GM21737 (cell line): ENCODE measurements at regions not wholly inside any gene's neighbourhood (a gene's known extent, or its start where the extent isn't known, plus 50 kb on each side); places are given as distances from the start of the nearest gene placed in this dataset.
"Not testable (repeated sequence)": the region's sequence is repeated elsewhere in the genome, so short reads cannot be mapped to it uniquely, and the experiment has no call there.

Experiments used
- ATAC-seq: cut with Tn5 transposase; IDR thresholded peaks from one replicate; pipeline ENCODE4 v1.9.1; 2021; ENCODE audit warnings: mild to moderate bottlenecking, moderate library complexity; ENCODE audit not compliant: unreplicated experiment

DNA sequence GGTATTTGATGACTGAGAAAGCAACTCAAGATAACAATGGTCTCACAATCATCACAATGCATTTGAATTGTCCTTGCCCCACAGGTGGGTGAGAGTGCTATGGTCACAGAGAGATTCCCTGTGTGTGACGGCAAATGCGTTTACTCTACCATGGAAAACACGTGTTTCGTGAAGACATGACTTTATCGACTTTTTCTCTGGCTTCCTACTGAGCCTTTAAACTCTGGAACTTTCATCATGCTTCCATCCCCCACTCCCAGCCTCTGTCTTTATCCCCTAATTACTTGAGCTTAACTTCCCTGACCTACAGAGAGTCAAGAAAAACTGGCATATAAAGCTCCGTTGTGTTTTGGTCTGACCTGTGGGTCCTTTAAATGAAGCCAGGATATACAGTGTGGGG, 414.1 kb upstream of the CLINT1 start:
- ATAC-seq = no peak

- ATAC-seq = no peak
Observed at GRCh38 chr5:158272409-158272808, 413.5 kb upstream of the CLINT1 start.

- no peak for ATAC-seq
Observed at GRCh38 chr5:158270996-158271554, 412.1 kb upstream of the CLINT1 start.

DNA sequence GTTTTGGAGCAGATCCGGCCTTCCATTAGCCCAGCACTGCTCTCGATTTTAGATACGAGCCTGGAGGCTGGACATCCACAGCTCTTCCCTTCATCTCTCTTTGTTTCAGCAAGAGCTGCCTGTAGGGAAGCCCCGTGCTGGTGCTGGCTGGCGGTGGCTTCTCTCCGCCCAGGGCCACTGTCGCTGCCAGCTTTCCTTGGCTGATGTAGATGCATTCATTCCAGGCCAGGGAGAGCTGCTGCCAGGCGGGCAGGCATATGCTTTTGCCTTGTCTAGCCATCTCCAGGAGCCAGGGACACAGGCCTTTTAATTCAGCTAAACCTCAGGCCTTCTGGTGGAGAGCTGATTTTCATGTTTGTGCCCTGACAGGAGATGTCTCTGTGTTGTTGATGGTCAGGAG, 409.3 kb upstream of the CLINT1 start:
- no peak for ATAC-seq

GRCh38 chr5:158267228-158267627, 408.3 kb upstream of the CLINT1 start:
- ATAC-seq = no peak

- no peak for ATAC-seq
Observed at GRCh38 chr5:158265931-158266700, 407.2 kb upstream of the CLINT1 start.

- ATAC-seq = no peak
Observed at GRCh38 chr5:158265346-158265745, 406.4 kb upstream of the CLINT1 start.

- ATAC-seq = no peak
Observed at GRCh38 chr5:158264264-158264663, 405.3 kb upstream of the CLINT1 start.

DNA sequence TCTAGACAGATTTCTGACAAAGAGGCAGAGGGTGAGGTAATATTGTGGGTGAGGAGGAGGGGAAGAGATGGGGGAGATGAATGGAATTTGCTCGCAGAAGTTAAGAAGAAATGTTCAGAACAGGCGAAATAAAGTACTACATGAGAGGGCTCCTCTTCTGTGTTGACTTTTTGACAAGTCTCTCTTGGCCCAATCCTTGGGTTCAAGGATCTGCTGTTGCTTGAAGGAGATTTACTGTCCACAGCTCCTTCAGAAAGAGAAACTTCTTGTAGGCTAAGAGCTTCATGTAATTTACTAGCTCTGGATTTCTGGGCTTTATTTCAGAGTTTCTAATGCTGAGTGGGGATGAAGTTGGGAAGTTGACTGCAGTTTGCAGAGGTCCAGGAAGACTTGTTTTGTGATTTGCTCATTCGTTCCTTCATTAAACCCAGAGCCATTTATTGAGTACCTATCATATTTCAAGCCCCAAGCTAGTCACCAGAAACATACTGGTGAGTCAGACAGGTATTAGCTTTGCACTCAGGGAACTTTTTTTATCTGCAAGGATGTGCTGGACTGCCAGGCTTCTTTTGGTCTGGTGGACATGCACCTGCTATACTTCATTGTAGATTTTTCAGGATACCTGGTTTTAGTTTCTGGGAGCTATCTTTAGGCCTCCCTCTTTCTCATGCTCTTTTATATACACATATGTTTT, 402.9 kb upstream of the CLINT1 start:
- no peak for ATAC-seq

DNA sequence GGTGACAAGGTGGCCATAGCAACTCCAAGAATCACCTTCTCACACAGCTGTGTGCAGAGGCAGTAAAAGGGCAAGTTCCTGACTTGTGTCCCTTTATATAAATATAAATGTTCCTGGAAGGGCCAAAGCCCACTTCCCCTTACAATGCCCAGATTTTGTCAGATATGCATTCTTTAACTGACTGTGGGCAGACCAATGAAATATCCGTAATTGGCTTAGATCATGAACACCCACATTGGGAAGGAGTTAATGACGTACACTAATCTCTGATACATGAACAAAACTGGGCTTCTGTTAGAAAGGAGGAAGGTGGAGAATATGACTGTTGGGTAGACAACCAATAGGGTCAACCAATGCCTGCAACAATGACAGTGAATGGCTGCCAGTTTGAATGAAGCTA, 397.2 kb upstream of the CLINT1 start:
- ATAC-seq = no peak

DNA sequence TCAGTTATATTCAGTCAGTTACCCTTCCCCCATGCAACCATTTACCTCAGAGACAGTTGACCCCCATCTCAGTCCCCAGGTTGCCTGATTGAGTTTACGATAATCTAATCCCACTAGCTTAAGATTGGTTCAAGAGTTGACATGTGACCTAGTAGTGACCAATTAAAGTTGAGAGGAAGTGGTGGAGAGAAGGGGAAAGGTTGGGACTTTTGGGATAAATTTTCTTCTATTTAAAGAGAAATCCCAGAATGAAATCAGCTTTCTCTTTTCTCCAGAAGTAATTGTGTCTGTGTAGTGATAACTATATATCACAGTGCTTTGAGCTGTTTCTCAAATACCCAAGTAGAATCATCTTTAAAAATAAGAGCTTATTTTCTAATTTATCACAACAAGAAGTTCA, 396.7 kb upstream of the CLINT1 start:
- no peak for ATAC-seq

- no peak for ATAC-seq
Observed at GRCh38 chr5:158246661-158247060, 387.7 kb upstream of the CLINT1 start.

DNA sequence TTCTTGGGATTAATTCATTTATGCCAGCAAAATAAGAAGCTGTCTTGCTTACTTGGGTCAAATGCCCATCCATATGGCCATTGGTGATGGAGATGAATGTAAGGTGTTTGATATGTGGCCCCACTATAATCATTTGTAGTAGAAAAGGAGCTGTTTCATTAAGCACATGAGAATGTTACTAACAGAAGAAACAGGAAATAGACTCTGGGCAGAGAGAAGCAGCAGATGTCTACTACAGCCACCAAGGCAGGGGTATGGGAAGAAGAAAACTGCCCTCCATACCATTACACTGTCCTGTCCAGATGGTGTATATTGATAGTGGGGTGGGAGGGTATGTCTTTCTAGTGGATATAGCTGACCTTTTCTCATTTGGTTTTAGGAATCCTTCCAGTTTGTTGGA, 386.6 kb upstream of the CLINT1 start:
- no peak for ATAC-seq

GRCh38 chr5:158244882-158245281, 385.9 kb upstream of the CLINT1 start:
- no peak for ATAC-seq

DNA sequence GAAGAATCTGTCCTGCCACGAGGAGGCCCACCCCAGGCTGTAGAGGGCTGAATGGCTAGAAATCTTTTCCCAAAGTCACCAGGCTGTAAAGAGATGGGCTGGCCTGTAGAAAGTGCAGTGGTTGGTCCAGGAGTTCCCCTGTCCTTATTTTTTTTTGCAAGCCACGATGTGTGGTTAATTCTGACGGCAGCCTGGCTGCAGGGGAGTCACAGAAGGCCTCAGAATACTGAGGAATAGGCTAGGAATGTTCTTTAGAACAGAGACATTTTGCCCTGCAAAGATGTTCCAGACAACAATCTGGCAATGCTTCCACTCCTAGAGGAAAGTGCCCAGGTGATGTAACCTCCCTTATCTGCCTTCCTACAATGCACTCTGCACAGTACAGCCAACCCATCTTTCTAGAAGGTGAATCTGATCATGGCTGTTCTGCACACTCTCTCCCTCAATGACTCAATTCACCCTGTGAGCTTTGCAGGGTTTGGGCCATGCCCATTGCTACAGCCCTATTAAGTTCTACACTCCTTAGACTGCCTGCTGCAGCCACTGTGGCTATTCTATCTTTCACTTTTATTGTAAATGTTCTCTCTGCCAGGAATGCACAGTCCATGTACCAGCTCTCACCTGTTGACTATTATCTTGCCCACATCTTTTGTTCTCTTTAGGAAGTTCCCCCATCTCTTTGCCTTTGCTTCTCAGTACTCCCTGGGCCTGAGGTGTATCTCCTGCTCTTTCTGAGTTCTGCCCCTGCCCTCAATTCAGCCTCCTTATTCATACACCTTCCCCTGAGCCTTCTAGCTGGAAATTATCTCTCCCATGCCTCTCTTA, 377.8 kb upstream of the CLINT1 start:
- no peak for ATAC-seq

- ATAC-seq = no peak
Observed at GRCh38 chr5:158235159-158235547, 376.2 kb upstream of the CLINT1 start.

DNA sequence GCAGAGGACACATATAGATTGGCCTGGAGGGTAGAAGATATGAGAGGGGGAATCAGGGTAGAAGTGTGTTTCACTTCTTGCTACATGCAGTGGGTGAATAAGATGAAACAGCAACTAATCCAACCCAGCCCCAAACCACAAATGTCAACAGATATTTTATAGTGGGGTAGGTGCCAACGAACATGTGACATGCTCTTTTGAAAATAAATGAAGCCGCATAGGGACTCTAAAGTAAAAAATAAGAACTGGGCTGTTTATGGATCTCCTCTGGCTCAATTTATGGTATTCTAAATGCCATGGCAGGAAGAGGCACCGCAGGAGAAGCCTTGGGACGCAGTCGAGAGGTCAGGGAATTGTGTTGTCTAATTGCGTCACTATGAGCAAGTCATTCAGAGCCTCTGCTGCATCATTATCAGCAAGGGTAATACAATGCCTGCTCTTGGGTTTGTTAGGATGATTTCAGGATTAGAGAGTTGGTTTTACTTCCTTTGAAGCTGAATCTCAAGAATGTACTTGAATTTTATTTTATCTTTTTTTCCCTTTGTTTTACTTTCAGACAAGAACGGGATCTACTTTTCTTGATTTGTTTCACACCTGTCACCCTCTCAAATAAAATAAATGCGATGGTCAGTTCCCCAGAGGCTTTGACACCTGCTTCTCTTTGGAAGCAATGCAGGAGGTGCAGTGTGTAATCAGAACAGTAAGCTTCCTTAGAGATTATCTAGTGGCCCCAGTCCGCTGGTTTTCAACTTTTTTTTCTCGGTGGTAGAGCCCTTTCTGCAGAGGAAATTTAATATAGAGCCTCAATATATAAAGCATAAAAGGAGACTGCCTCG, 375.6 kb upstream of the CLINT1 start:
- ATAC-seq = no peak

DNA sequence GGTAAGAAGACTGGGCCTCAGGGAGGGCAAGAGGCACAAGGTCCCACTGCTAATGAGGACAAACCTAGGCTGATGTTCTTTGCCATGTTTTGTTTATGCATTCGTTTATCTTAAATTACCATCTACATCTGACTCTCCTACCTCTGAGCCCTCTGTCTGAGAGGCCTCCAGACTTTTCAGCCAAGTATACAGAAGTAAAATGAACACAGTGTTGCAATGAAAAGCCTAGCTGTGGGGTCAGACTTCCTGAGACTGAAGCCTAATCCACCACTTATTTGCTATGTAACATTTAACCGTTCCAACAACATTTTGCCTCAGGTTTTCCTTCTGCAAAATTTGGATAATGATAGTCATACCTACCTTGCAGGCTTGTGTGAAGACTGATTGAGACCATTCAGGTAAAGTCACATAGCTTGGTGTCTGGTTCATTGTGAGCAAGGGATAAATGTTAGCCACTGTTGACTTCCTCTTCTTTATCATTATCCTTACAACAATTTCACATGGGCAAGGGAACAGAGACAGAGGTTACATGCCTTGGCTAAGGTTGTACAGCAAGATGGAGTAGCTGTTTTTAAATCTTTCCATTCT, 374.9 kb upstream of the CLINT1 start:
- no peak for ATAC-seq

DNA sequence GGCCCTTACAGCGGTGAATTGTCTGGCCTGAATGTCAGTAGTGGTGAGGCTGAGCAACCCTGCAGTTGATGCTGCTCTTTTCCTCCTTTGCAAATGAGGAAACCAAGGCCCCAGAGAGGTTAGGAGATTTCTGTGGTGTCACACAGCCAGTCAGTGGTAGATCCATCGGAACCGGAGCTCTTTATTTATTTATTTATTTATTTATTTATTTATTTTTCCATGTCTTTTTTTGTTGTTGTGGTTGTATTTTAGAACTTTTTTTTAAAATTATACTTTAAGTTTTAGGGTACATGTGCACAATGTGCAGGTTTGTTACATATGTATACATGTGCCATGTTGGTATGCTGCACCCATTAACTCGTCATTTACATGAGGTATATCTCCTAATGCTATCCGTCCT, 368.4 kb upstream of the CLINT1 start:
- ATAC-seq = not testable (repeated sequence)

- ATAC-seq = no peak
Observed at GRCh38 chr5:158226496-158226895, 367.6 kb upstream of the CLINT1 start.
